Middle frontal gyrus (tissue), 1 donor: ENCODE measurements at regions not wholly inside any gene's neighbourhood (a gene's known extent, or its start where the extent isn't known, plus 50 kb on each side); places are given as distances from the start of the nearest gene placed in this dataset.

Experiments
- DNase-seq: peaks from one replicate; pipeline ENCODE4 v3.0.0-alpha.2; 2015; ENCODE audit warnings: low spot score; ENCODE audit errors: extremely low spot score

DNA sequence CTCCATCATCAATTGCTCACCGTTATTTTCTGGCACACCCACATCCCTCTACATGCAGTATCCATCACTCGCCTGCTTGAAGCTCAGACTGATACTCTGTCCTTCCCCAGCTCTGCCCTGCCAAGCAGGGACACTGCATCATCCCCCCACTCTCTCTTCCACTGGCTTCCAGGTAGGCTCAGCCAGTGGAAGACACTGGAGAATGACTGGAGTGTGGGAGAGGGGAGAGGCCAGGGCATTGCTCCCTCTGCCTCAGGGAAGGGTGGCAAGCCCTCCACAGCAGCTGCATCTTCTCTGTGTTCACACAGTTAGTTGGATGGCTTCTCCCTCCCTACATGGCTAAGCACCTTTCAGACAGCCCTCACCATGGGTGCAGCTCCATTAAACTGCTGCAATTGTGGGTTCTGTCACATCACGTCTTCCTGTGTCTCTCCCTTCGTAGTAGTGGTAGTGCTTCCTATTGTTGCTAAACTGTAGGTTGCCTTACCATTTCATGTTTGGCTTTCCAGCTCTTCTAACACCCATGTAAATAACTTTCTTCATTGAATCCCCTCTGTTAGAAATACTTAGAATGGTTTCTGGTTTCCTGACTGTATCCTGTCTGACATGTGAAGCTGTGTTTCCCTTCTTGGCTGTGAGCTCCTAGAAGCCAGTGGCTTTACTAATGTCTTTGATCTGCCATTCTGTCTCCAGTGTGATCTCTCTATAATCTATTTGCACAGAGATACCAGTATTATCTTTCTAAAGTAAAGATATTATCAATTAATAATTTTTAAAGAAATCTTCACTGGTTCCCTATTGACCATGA, 483.7 kb upstream of the LRRN3 start:
- no peak for DNase-seq

DNA sequence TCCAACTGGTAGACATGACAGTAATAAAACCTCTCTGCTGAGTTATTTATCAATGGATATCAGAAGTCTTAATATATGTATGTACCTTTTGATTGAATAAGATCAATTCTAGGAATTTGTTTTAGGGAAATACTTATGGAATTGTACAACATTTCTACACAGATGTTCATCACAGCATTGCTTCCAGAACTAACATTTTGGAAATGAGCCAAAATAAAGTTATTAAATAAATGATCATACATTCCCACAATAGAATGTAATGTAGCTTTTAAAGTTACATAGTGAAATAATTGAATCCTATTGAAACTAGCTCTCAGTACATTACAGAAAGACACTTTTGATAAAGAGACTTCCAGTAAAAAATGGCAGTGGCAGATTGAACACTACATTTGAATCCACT, 481.6 kb upstream of the LRRN3 start:
- no peak for DNase-seq

- DNase-seq = no peak
These were observed 478.2 kb upstream of the LRRN3 start for GRCh38 chr7:110612680-110613079.
